Activated T-helper 1 cell treated with anti-CD3 and anti-CD28 coated beads, Interleukin-2, amount 50 U/mL, for 16 hours (primary cell): ENCODE measurements at regions not wholly inside any gene's neighbourhood (a gene's known extent, or its start where the extent isn't known, plus 50 kb on each side); places are given as distances from the start of the nearest gene placed in this dataset.

ENCODE experiments used
- DNase-seq, 2 donors: peaks; one replicate each; pipeline ENCODE4 v3.0.0-alpha.2; 2020; ENCODE audit warnings: low read depth in 1 of 2, low spot score in 1 of 2

GRCh38 chr18:38996056-38996455 lies 1430.5 kb upstream of the CELF4 start:
- no peak for DNase-seq

- DNase-seq = no peak
These were observed 1427.7 kb upstream of the CELF4 start for GRCh38 chr18:38993342-38993741.

- no peak for DNase-seq
These were observed 1419.4 kb upstream of the CELF4 start for GRCh38 chr18:38984968-38985367.

GRCh38 chr18:38982072-38982471 lies 1416.5 kb upstream of the CELF4 start:
- no peak for DNase-seq

GRCh38 chr18:38981389-38981788 lies 1415.8 kb upstream of the CELF4 start:
- DNase-seq = no peak

GRCh38 chr18:38980420-38980819 lies 1414.8 kb upstream of the CELF4 start:
- DNase-seq = no peak

- DNase-seq = no peak
These were observed 1407.0 kb upstream of the CELF4 start for GRCh38 chr18:38972571-38972970.

GRCh38 chr18:38971881-38972280 lies 1406.3 kb upstream of the CELF4 start:
- DNase-seq = no peak

GRCh38 chr18:38966841-38967240 lies 1401.2 kb upstream of the CELF4 start:
- no peak for DNase-seq

GRCh38 chr18:38963943-38964660 lies 1398.5 kb upstream of the CELF4 start:
- DNase-seq = no peak

- DNase-seq = no peak
These were observed 1396.3 kb upstream of the CELF4 start for GRCh38 chr18:38961880-38962279.

- no peak for DNase-seq
These were observed 1392.1 kb upstream of the CELF4 start for GRCh38 chr18:38957736-38958135.

GRCh38 chr18:38956068-38956467 lies 1390.5 kb upstream of the CELF4 start:
- no peak for DNase-seq

- DNase-seq = no peak
These were observed 1386.0 kb upstream of the CELF4 start for GRCh38 chr18:38951633-38952032.

- DNase-seq = no peak
These were observed 1382.8 kb upstream of the CELF4 start for GRCh38 chr18:38948436-38948835.

GRCh38 chr18:38944446-38945024 lies 1378.9 kb upstream of the CELF4 start:
- DNase-seq = no peak

- DNase-seq = no peak
These were observed 1376.3 kb upstream of the CELF4 start for GRCh38 chr18:38941711-38942561.

GRCh38 chr18:38940863-38941531 lies 1375.4 kb upstream of the CELF4 start:
- peak; percentile 10 to 47 for DNase-seq

- DNase-seq = no peak
These were observed 1374.9 kb upstream of the CELF4 start for GRCh38 chr18:38940475-38940862.

- DNase-seq = no peak
These were observed 1368.4 kb upstream of the CELF4 start for GRCh38 chr18:38933910-38934510.

- DNase-seq = no peak
These were observed 1367.7 kb upstream of the CELF4 start for GRCh38 chr18:38933322-38933721.
